HCT116 (cell line): ENCODE measurements at regions not wholly inside any gene's neighbourhood (a gene's known extent, or its start where the extent isn't known, plus 50 kb on each side); places are given as distances from the start of the nearest gene placed in this dataset.

ENCODE experiments used
- ATAC-seq: fragments of 200-7000 bp; cut with Tn5 transposase; 2 replicates; pipeline ENCODE4 v1.9.1; 2020; ENCODE audit warnings: mild to moderate bottlenecking, moderate library complexity
- BruUV-seq: library from RNA; stranded (reverse); fragments of 400-500 nt; replicated peaks from 2 replicates; lab custom pipeline; 2021; lab: Mats Ljungman, UMichigan
- CTCF ChIA-PET: fragments of 300-600 bp; sonication (Branson Sonifier 250); formaldehyde crosslinking; loops from one replicate; lab custom pipeline; 2021; ENCODE audit warnings: antibody characterized with exemption; lab: Charles Lee
- POLR2A ChIA-PET: fragments of 300-600, 350-600 bp; sonication (Branson Sonifier 250); formaldehyde crosslinking; loops from one replicate; lab custom pipeline; 2021; ENCODE audit warnings: antibody characterized with exemption; lab: Charles Lee
- RAD21 ChIA-PET, 2 experiments: fragments of 300-600 bp; sonication (Branson Sonifier 250); formaldehyde crosslinking; loops; one replicate each; lab custom pipeline; 2023; ENCODE audit warnings: low total read pairs in 2 of 2; ENCODE audit not compliant: uncharacterized antibody in 2 of 2, unreplicated experiment in 2 of 2, low non-redundant PET in 1 of 2; lab: Charles Lee
- DNase-seq: peaks from one replicate; pipeline ENCODE4 v3.0.0-alpha.2; 2010; ENCODE audit warnings: low read depth, low spot score
- H2AFZ ChIP-seq: fragments of 200-600 bp; shearing (Covaris generic), sonication (generic); 2 replicates; pipeline ENCODE4 v1.6.1; 2017; ENCODE audit warnings: low read depth, mixed run types, mixed read lengths, antibody characterized with exemption, low read length; ENCODE audit not compliant: poor library complexity, severe bottlenecking
- H3K27ac ChIP-seq: 2 replicates; pipeline ENCODE4 v1.5.1; 2012; ENCODE audit warnings: low read depth, low read length
- H3K27me3 ChIP-seq: fragments of 200-600 bp; sonication (generic); 2 replicates; pipeline ENCODE4 v1.6.1; 2016; ENCODE audit warnings: mixed run types, low read length, mixed read lengths; ENCODE audit not compliant: insufficient read depth
- H3K36me3 ChIP-seq, 2 experiments: fragments of 200-500 bp in 1 of 2; fragments of 200-600 bp in 1 of 2; sonication (Bioruptor generic) in 1 of 2; sonication (generic) in 1 of 2; 2 replicates each; pipeline versions ENCODE4 v1.5.1 to v1.6.1; 2014 to 2016; ENCODE audit warnings: low read length in 2 of 2, inconsistent platforms in 1 of 2, mixed read lengths in 1 of 2, mixed run types in 1 of 2; ENCODE audit not compliant: insufficient read depth in 2 of 2, control insufficient read depth in 1 of 2
- H3K4me1 ChIP-seq, 2 experiments: fragments of 200-600 bp in 1 of 2; sonication (generic) in 1 of 2; 2 replicates each; pipeline versions ENCODE4 v1.5.1 to v1.6.1; 2012 to 2017; ENCODE audit warnings: low read length in 2 of 2, inconsistent platforms in 1 of 2, mild to moderate bottlenecking in 1 of 2, mixed read lengths in 1 of 2, mixed run types in 1 of 2, moderate library complexity in 1 of 2; ENCODE audit not compliant: insufficient read depth in 2 of 2, control insufficient read depth in 1 of 2
- H3K4me2 ChIP-seq: fragments of 200-600 bp; sonication (generic); 2 replicates; pipeline ENCODE4 v1.6.1; 2017; ENCODE audit warnings: mixed run types, low read length, mixed read lengths
- H3K4me3 ChIP-seq, 2 experiments: fragments of 200-600 bp in 1 of 2; sonication (generic) in 1 of 2; replicated peaks in 1 of 2; 2 replicates each; pipeline ENCODE4 v1.5.1; 2011 to 2016; ENCODE audit warnings: low read length in 2 of 2, control low read depth in 1 of 2, low read depth in 1 of 2, mild to moderate bottlenecking in 1 of 2, mixed read lengths in 1 of 2, mixed run types in 1 of 2
- H3K79me2 ChIP-seq: fragments of 200-600 bp; sonication (generic); 2 replicates; pipeline ENCODE4 v1.6.1; 2017; ENCODE audit warnings: mild to moderate bottlenecking, mixed run types, low read length, moderate library complexity, mixed read lengths; ENCODE audit not compliant: insufficient read depth
- H3K9ac ChIP-seq: fragments of 200-600 bp; sonication (generic); 2 replicates; pipeline ENCODE4 v1.6.1; 2016; ENCODE audit warnings: low read length, mixed read lengths
- H3K9me2 ChIP-seq: fragments of 200-600 bp; sonication (generic), shearing (Covaris generic); 2 replicates; pipeline ENCODE4 v1.6.1; 2017; ENCODE audit warnings: mixed run types, mild to moderate bottlenecking, moderate library complexity; ENCODE audit not compliant: insufficient read depth
- H3K9me3 ChIP-seq, 2 experiments: fragments of 200-500 bp in 1 of 2; fragments of 200-600 bp in 1 of 2; sonication (Bioruptor generic) in 1 of 2; sonication (generic) in 1 of 2; 2 replicates each; pipeline ENCODE4 v1.6.1; 2014 to 2017; ENCODE audit warnings: low read length in 2 of 2, mixed read lengths in 2 of 2, inconsistent platforms in 1 of 2, low read depth in 1 of 2, mild to moderate bottlenecking in 1 of 2, mixed run types in 1 of 2, moderate library complexity in 1 of 2; ENCODE audit not compliant: control insufficient read depth in 1 of 2, insufficient read depth in 1 of 2
- H4K20me1 ChIP-seq: fragments of 200-600 bp; sonication (generic), shearing (Covaris generic); 2 replicates; pipeline ENCODE4 v1.6.1; 2017; ENCODE audit warnings: mixed run types, mild to moderate bottlenecking, moderate library complexity; ENCODE audit not compliant: insufficient read depth
- CBX3 ChIP-seq: IDR thresholded peaks from 2 replicates; pipeline ENCODE4 v1.6.1; 2012; ENCODE audit warnings: low read depth
- CEBPB ChIP-seq: IDR thresholded peaks from 2 replicates; pipeline ENCODE4 v1.6.1; 2012; ENCODE audit warnings: low read depth
- EGR1 ChIP-seq: IDR thresholded peaks from 2 replicates; pipeline ENCODE4 v1.6.1; 2012; ENCODE audit warnings: low read depth
- EZH2 ChIP-seq: fragments of 200-600 bp; sonication (generic); IDR thresholded peaks from 2 replicates; pipeline ENCODE4 v1.6.1; 2017; ENCODE audit warnings: antibody characterized with exemption, mixed run types
- EZH2phosphoT487 ChIP-seq: fragments of 200-600 bp; IDR thresholded peaks from 2 replicates; pipeline ENCODE4 v1.6.1; 2018; ENCODE audit warnings: antibody characterized with exemption, borderline replicate concordance
- JUND ChIP-seq: IDR thresholded peaks from 2 replicates; pipeline ENCODE4 v1.6.1; 2012
- POLR2A ChIP-seq: IDR thresholded peaks from 2 replicates; pipeline ENCODE4 v1.7.0; 2011; ENCODE audit warnings: borderline replicate concordance; ENCODE audit not compliant: insufficient read depth, insufficient read length; ENCODE audit errors: extremely low read depth
- POLR2AphosphoS5 ChIP-seq: IDR thresholded peaks from 2 replicates; pipeline ENCODE4 v1.6.1; 2011; ENCODE audit warnings: mild to moderate bottlenecking, low read depth, low read length, moderate library complexity
- RAD21 ChIP-seq: IDR thresholded peaks from 2 replicates; pipeline ENCODE4 v1.6.1; 2012; ENCODE audit warnings: low read depth, mild to moderate bottlenecking
- SIN3A ChIP-seq: IDR thresholded peaks from 2 replicates; pipeline ENCODE4 v1.6.1; 2012; ENCODE audit warnings: low read depth
- SRF ChIP-seq: IDR thresholded peaks from 2 replicates; pipeline ENCODE4 v1.6.1; 2012; ENCODE audit warnings: low read depth
- TCF7L2 ChIP-seq: IDR thresholded peaks from 2 replicates; pipeline ENCODE4 v1.7.0; 2011; ENCODE audit warnings: borderline replicate concordance, inconsistent platforms; ENCODE audit not compliant: insufficient read depth, insufficient read length; ENCODE audit errors: extremely low read depth
- YY1 ChIP-seq: IDR thresholded peaks from 2 replicates; pipeline ENCODE4 v1.6.1; 2011; ENCODE audit warnings: low read length, low read depth, moderate library complexity, mild to moderate bottlenecking; ENCODE audit not compliant: insufficient replicate concordance; ENCODE audit errors: extremely low read depth
- ZNF274 ChIP-seq: fragments of 200-500 bp; sonication (Bioruptor generic); IDR thresholded peaks from 2 replicates; pipeline ENCODE4 v1.6.1; 2014; ENCODE audit warnings: mild to moderate bottlenecking, low read depth, low read length, inconsistent platforms
- intact Hi-C: fragments of 100-400 bp; cut with micrococcal nuclease; formaldehyde crosslinking; loops from 2 replicates; pipeline ENCODE4 v1.10.0; 2022
- TF ChIP-seq, protein P1 (sequence below): IDR thresholded peaks from 2 replicates; pipeline ENCODE4 v1.6.1; 2012
- TF ChIP-seq, protein P2 (sequence below): IDR thresholded peaks from 2 replicates; pipeline ENCODE4 v1.6.1; 2012
- TF ChIP-seq, protein P3 (sequence below): IDR thresholded peaks from 2 replicates; pipeline ENCODE4 v1.6.1; 2012; ENCODE audit warnings: low read depth
- TF ChIP-seq, protein P4 (sequence below): IDR thresholded peaks from 2 replicates; pipeline ENCODE4 v1.6.1; 2011; ENCODE audit warnings: mild to moderate bottlenecking, low read length, moderate library complexity; ENCODE audit not compliant: insufficient replicate concordance; ENCODE audit errors: extremely low read depth

DNA sequence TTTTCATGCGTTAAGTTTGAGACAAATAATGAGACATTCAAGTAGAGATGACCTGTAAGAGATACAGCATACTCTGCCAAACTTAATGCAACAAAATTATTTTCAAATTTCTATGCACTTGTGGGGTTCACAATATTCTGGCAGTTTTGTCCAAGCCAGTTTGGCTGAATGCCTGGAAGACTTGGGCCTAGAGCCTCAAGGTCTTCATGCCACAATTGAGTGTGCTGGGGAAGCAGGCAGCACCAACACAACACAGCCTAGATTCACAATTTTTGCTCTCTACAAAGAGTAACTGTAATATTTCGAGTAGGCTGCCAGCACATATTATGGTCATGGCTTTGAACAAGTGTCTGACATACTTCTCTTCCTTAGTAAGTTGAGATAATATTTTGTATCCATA, 461.4 kb upstream of the SPHKAP start:
- Histone ChIP-seq H3K9me2 (no peaks in the 10 kb centered on the region), H3K9me3 (no peaks in the 10 kb centered on the region), H3K9ac (no peak overlapping the region), H3K4me3 (no peak overlapping the region), H2AFZ (no peak overlapping the region), H3K4me1 (no peaks in the 10 kb centered on the region), H3K79me2 (no peaks in the 10 kb centered on the region), H3K27ac (no peak overlapping the region), H4K20me1 (no peaks in the 10 kb centered on the region), H3K4me2 (no peak overlapping the region), H3K36me3 (no peaks in the 10 kb centered on the region), H3K27me3 (no peaks in the 10 kb centered on the region)
- ChIA-PET POLR2A (no interaction called here), RAD21 (no interaction called here), CTCF (no interaction called here)
- DNase-seq (no peak), ATAC-seq (no peak)
- BruUV-seq: no TSS peak
- intact Hi-C loops: no loop called here
- TF ChIP-seq RAD21: no peak
- TF ChIP-seq EGR1: no peak
- no peak for TF ChIP-seq EZH2phosphoT487
- no peak for TF ChIP-seq SRF
- TF ChIP-seq, protein P1, sequence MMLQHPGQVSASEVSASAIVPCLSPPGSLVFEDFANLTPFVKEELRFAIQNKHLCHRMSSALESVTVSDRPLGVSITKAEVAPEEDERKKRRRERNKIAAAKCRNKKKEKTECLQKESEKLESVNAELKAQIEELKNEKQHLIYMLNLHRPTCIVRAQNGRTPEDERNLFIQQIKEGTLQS: no peak
- TF ChIP-seq POLR2A: no peak
- TF ChIP-seq SIN3A: no peak
- TF ChIP-seq YY1: no peak
- TF ChIP-seq, protein P2, sequence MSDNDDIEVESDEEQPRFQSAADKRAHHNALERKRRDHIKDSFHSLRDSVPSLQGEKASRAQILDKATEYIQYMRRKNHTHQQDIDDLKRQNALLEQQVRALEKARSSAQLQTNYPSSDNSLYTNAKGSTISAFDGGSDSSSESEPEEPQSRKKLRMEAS: no peak
- TF ChIP-seq CEBPB: no peak
- TF ChIP-seq CBX3: no peak
- no peak for TF ChIP-seq ZNF274
- TF ChIP-seq, protein P3, sequence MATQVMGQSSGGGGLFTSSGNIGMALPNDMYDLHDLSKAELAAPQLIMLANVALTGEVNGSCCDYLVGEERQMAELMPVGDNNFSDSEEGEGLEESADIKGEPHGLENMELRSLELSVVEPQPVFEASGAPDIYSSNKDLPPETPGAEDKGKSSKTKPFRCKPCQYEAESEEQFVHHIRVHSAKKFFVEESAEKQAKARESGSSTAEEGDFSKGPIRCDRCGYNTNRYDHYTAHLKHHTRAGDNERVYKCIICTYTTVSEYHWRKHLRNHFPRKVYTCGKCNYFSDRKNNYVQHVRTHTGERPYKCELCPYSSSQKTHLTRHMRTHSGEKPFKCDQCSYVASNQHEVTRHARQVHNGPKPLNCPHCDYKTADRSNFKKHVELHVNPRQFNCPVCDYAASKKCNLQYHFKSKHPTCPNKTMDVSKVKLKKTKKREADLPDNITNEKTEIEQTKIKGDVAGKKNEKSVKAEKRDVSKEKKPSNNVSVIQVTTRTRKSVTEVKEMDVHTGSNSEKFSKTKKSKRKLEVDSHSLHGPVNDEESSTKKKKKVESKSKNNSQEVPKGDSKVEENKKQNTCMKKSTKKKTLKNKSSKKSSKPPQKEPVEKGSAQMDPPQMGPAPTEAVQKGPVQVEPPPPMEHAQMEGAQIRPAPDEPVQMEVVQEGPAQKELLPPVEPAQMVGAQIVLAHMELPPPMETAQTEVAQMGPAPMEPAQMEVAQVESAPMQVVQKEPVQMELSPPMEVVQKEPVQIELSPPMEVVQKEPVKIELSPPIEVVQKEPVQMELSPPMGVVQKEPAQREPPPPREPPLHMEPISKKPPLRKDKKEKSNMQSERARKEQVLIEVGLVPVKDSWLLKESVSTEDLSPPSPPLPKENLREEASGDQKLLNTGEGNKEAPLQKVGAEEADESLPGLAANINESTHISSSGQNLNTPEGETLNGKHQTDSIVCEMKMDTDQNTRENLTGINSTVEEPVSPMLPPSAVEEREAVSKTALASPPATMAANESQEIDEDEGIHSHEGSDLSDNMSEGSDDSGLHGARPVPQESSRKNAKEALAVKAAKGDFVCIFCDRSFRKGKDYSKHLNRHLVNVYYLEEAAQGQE: no peak
- TF ChIP-seq POLR2AphosphoS5: no peak
- no peak for TF ChIP-seq EZH2
- TF ChIP-seq JUND: no peak
- no peak for TF ChIP-seq TCF7L2
- TF ChIP-seq, protein P4, sequence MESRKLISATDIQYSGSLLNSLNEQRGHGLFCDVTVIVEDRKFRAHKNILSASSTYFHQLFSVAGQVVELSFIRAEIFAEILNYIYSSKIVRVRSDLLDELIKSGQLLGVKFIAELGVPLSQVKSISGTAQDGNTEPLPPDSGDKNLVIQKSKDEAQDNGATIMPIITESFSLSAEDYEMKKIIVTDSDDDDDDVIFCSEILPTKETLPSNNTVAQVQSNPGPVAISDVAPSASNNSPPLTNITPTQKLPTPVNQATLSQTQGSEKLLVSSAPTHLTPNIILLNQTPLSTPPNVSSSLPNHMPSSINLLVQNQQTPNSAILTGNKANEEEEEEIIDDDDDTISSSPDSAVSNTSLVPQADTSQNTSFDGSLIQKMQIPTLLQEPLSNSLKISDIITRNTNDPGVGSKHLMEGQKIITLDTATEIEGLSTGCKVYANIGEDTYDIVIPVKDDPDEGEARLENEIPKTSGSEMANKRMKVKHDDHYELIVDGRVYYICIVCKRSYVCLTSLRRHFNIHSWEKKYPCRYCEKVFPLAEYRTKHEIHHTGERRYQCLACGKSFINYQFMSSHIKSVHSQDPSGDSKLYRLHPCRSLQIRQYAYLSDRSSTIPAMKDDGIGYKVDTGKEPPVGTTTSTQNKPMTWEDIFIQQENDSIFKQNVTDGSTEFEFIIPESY: no peak
